RWPE2 (cell line): ENCODE measurements at regions not wholly inside any gene's neighbourhood (a gene's known extent, or its start where the extent isn't known, plus 50 kb on each side); places are given as distances from the start of the nearest gene placed in this dataset.

ENCODE experiments used
- ATAC-seq: fragments of 200-7000 bp; cut with Tn5 transposase; 3 replicates; pipeline ENCODE4 v1.9.1; 2021; ENCODE audit warnings: low read depth
- DNase-seq: peaks from one replicate; pipeline ENCODE4 v3.0.0-alpha.2; 2020; ENCODE audit warnings: low spot score
- H3K27ac ChIP-seq: fragments of 450-650 bp; 2 replicates; pipeline ENCODE4 v1.5.1; 2017; ENCODE audit warnings: mild to moderate bottlenecking; ENCODE audit not compliant: poor library complexity, severe bottlenecking
- H3K27me3 ChIP-seq: fragments of 250-450 bp; sonication (Bioruptor Pico); 2 replicates; pipeline ENCODE4 v1.5.1; 2021; ENCODE audit warnings: mild to moderate bottlenecking, moderate library complexity; ENCODE audit not compliant: insufficient read depth, poor library complexity, severe bottlenecking
- H3K36me3 ChIP-seq: fragments of 250-450 bp; sonication (Bioruptor Pico); 2 replicates; pipeline ENCODE4 v1.5.1; 2020; ENCODE audit warnings: low read depth, mild to moderate bottlenecking, moderate library complexity
- H3K4me1 ChIP-seq: fragments of 250-450 bp; sonication (Bioruptor Pico); 2 replicates; pipeline ENCODE4 v1.5.1; 2021; ENCODE audit warnings: mild to moderate bottlenecking, moderate library complexity; ENCODE audit not compliant: insufficient read depth, poor library complexity, severe bottlenecking
- H3K4me3 ChIP-seq: fragments of 250-450 bp; sonication (Bioruptor Pico); 2 replicates; pipeline ENCODE4 v1.5.1; 2021; ENCODE audit warnings: mild to moderate bottlenecking, moderate library complexity; ENCODE audit not compliant: severe bottlenecking
- H3K9me3 ChIP-seq: fragments of 250-450 bp; sonication (Bioruptor Pico); 2 replicates; pipeline ENCODE4 v1.5.1; 2021; ENCODE audit warnings: mild to moderate bottlenecking, moderate library complexity; ENCODE audit not compliant: severe bottlenecking
- TF ChIP-seq, protein P1 (sequence below): fragments of 450-650 bp; IDR thresholded peaks from one replicate; pipeline ENCODE4 v1.5.1; 2017; ENCODE audit warnings: mild to moderate bottlenecking, moderate library complexity; ENCODE audit not compliant: poor library complexity, severe bottlenecking

- no peak for ATAC-seq
- H3K4me1 ChIP-seq: no peaks in the 10 kb centered on the region
- no peaks in the 10 kb centered on the region for H3K9me3 ChIP-seq
- H3K36me3 ChIP-seq: no peaks in the 10 kb centered on the region
- H3K27ac ChIP-seq: no peak overlapping the region
- TF ChIP-seq, protein P1, sequence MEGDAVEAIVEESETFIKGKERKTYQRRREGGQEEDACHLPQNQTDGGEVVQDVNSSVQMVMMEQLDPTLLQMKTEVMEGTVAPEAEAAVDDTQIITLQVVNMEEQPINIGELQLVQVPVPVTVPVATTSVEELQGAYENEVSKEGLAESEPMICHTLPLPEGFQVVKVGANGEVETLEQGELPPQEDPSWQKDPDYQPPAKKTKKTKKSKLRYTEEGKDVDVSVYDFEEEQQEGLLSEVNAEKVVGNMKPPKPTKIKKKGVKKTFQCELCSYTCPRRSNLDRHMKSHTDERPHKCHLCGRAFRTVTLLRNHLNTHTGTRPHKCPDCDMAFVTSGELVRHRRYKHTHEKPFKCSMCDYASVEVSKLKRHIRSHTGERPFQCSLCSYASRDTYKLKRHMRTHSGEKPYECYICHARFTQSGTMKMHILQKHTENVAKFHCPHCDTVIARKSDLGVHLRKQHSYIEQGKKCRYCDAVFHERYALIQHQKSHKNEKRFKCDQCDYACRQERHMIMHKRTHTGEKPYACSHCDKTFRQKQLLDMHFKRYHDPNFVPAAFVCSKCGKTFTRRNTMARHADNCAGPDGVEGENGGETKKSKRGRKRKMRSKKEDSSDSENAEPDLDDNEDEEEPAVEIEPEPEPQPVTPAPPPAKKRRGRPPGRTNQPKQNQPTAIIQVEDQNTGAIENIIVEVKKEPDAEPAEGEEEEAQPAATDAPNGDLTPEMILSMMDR: no peak
- no peak overlapping the region for H3K4me3 ChIP-seq
- DNase-seq: no peak
- peaks cover 22% of the 10 kb centered on the region for H3K27me3 ChIP-seq
Observed at GRCh38 chr1:117685936-117686806, 80.3 kb downstream of the TENT5C start.

DNA sequence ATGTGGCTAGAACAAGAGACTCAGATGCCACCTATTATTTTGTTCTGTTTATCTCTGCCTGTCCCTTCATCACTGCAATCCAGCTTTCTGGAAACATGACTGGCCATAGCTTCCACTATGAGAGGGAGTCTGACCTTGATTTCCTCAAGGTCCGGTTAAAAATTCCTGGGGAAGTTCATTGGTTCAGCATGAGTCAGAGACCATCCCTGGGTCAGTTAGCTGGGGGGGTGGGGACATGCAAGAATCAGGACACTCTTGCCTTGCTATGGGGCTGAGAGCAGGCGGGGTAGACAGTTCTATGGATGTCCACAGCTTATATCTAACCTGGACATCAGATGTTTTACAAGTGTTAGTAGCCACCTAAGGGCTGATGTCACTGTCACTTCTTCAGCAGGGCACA lies 81.1 kb downstream of the TENT5C start:
- no peak overlapping the region for H3K27ac ChIP-seq
- no peak for ATAC-seq
- TF ChIP-seq, protein P1: no peak

GRCh38 chr1:117689997-117690625 lies 84.3 kb downstream of the TENT5C start:
- DNase-seq: no peak
- Histone ChIP-seq H3K4me3 (no peak overlapping the region), H3K27ac (no peak overlapping the region), H3K27me3 (peaks cover 26% of the 10 kb centered on the region), H3K9me3 (no peaks in the 10 kb centered on the region), H3K36me3 (no peaks in the 10 kb centered on the region), H3K4me1 (no peaks in the 10 kb centered on the region)
- TF ChIP-seq, protein P1: no peak
- no peak for ATAC-seq

More for the DNA sequence above, 81.1 kb downstream of the TENT5C start:
- Histone ChIP-seq H3K4me1 (no peaks in the 10 kb centered on the region), H3K4me3 (no peak overlapping the region), H3K9me3 (no peaks in the 10 kb centered on the region), H3K36me3 (no peaks in the 10 kb centered on the region), H3K27me3 (peaks cover 26% of the 10 kb centered on the region)
- no peak for DNase-seq

GRCh38 chr1:117691942-117692341 lies 86.1 kb downstream of the TENT5C start:
- no peak overlapping the region for H3K4me3 ChIP-seq
- no peak overlapping the region for H3K27ac ChIP-seq
- H3K27me3 ChIP-seq: peaks cover 26% of the 10 kb centered on the region
- no peaks in the 10 kb centered on the region for H3K36me3 ChIP-seq
- TF ChIP-seq, protein P1: no peak
- no peaks in the 10 kb centered on the region for H3K4me1 ChIP-seq
- H3K9me3 ChIP-seq: no peaks in the 10 kb centered on the region
- ATAC-seq: no peak
- no peak for DNase-seq
